AG09309 (cell line): ENCODE measurements at regions not wholly inside any gene's neighbourhood (a gene's known extent, or its start where the extent isn't known, plus 50 kb on each side); places are given as distances from the start of the nearest gene placed in this dataset.
"Not testable (repeated sequence)": the region's sequence is repeated elsewhere in the genome, so short reads cannot be mapped to it uniquely, and the experiment has no call there.

Experiments used
- DNase-seq: peaks from one replicate; pipeline ENCODE4 v3.0.0-alpha.2; 2010; ENCODE audit warnings: low read depth
- H3K4me3 ChIP-seq: 2 replicates; pipeline ENCODE4 v1.5.1; 2011; ENCODE audit warnings: mild to moderate bottlenecking, low read depth, low read length, moderate library complexity; ENCODE audit not compliant: control insufficient read depth
- CTCF ChIP-seq: IDR thresholded peaks from 2 replicates; pipeline ENCODE4 v1.5.1; 2011; ENCODE audit warnings: mild to moderate bottlenecking, low read depth, low read length, inconsistent platforms; ENCODE audit not compliant: insufficient read depth, control insufficient read depth; ENCODE audit errors: missing control alignments

GRCh38 chr9:64370344-64370743 lies 914.7 kb downstream of the FOXD4L5 start:
- H3K4me3 ChIP-seq, DNase-seq: not testable (repeated sequence)

DNA sequence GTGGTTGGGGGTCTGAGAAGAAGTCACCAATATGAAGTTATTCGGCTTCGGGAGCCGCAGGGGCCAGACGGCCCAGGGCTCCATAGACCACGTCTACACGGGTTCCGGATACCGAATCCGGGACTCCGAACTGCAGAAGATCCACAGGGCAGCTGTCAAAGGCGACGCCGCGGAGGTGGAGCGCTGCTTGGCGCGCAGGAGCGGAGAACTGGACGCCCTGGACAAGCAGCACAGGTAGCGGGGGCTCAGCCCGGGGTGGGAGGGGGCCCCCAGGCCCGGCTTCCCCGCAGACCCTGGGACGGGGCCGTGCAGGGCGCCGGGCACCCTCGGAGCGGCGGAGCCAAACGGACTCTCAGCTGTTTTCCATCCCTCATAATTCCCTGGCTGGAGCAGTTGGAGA lies 915.4 kb downstream of the FOXD4L5 start:
- not testable (repeated sequence) for H3K4me3 ChIP-seq, DNase-seq

GRCh38 chr9:64369114-64369513 lies 915.9 kb downstream of the FOXD4L5 start:
- H3K4me3 ChIP-seq, DNase-seq: not testable (repeated sequence)
- peak; percentile 23 for TF ChIP-seq CTCF

GRCh38 chr9:64368644-64368942 lies 916.4 kb downstream of the FOXD4L5 start:
- not testable (repeated sequence) for H3K4me3 ChIP-seq, DNase-seq

DNA sequence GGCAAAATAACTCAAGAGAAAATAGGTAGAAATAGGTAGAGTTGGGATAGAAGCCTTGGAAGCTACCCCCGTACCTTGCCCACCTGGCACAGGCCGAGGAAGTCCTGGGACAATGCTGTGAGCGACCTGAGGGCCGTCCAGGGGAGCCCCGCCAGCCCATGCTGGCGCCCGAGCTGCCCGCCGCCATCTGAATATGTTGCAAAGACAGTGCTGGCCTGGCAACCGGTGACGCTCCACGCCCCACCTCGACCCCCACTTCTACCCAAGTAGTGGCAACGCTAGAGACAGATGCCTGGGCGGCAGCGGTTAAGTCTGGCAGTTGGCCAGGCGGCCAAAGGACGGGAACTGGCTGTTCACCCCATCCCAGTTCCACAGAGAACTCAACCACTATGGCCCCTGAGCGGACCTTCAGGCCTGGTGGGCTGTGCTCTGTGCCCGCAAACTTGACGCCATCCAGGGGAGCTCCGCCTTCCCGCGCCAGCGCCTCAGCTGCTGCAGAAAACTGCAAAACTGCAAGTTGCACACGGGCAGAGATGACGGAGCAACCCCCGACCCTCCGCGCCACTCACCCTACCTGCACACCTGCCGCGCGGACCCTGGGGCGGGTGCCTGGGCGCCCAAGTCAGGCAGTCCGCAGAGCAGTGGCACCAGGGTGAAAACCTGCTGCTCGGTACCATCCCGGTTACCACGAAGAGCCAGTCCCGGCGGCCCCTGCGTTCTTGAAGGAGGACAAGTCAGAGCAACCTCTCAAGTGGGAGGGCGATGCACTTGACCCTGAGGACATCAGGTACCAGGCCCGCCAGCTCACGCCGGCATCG lies 917.0 kb downstream of the FOXD4L5 start:
- not testable (repeated sequence) for DNase-seq, H3K4me3 ChIP-seq
